SK-N-SH treated with all-trans-retinoic acid at 6 μM for 48 hours (cell line): ENCODE measurements at regions not wholly inside any gene's neighbourhood (a gene's known extent, or its start where the extent isn't known, plus 50 kb on each side); places are given as distances from the start of the nearest gene placed in this dataset.

Experiments used
- ATAC-seq: fragments of 200-7000 bp; cut with Tn5 transposase; 3 replicates; pipeline ENCODE4 v1.9.1; 2020; ENCODE audit warnings: mild to moderate bottlenecking, moderate library complexity
- ARNTL ChIP-seq: fragments of 450-650 bp; formaldehyde crosslinking; IDR thresholded peaks from 2 replicates; pipeline ENCODE4 v1.5.0; 2020; ENCODE audit warnings: low read depth, mild to moderate bottlenecking, moderate library complexity, borderline replicate concordance
- BACH2 ChIP-seq: fragments of 250-450 bp; sonication (Bioruptor Pico); IDR thresholded peaks from 2 replicates; pipeline ENCODE4 v1.9.0; 2021; ENCODE audit warnings: mild to moderate bottlenecking, borderline replicate concordance
- CSDC2 ChIP-seq: fragments of 250-450 bp; sonication (Bioruptor Pico); IDR thresholded peaks from 2 replicates; pipeline ENCODE4 v1.5.0; 2020; ENCODE audit warnings: mild to moderate bottlenecking, moderate library complexity
- ESRRG ChIP-seq: fragments of 250-450 bp; sonication (Bioruptor Pico); IDR thresholded peaks from 2 replicates; pipeline ENCODE4 v1.6.1; 2021; ENCODE audit warnings: mild to moderate bottlenecking
- GLIS3 ChIP-seq: fragments of 250-450 bp; sonication (Bioruptor Pico); IDR thresholded peaks from 2 replicates; pipeline ENCODE4 v1.5.0; 2020; ENCODE audit warnings: mild to moderate bottlenecking, moderate library complexity
- ISL1 ChIP-seq: fragments of 250-450 bp; sonication (Bioruptor Pico); IDR thresholded peaks from 2 replicates; pipeline ENCODE4 v2.1.2; 2022; ENCODE audit warnings: mild to moderate bottlenecking, moderate library complexity
- OSR1 ChIP-seq: fragments of 250-450 bp; sonication (Bioruptor Pico); IDR thresholded peaks from 2 replicates; pipeline ENCODE4 v1.8.0; 2022; ENCODE audit warnings: moderate library complexity, mild to moderate bottlenecking, inconsistent platforms
- PPARA ChIP-seq: fragments of 250-450 bp; sonication (Bioruptor Pico); IDR thresholded peaks from 2 replicates; pipeline ENCODE4 v1.5.0; 2020; ENCODE audit warnings: mild to moderate bottlenecking, borderline replicate concordance
- SNAI2 ChIP-seq: fragments of 250-450 bp; sonication (Bioruptor Pico); IDR thresholded peaks from 2 replicates; pipeline ENCODE4 v1.5.0; 2020; ENCODE audit warnings: mild to moderate bottlenecking, moderate library complexity
- TCF4 ChIP-seq: fragments of 250-450 bp; sonication (Bioruptor Pico); IDR thresholded peaks from 2 replicates; pipeline ENCODE4 v1.8.0; 2021; ENCODE audit warnings: mild to moderate bottlenecking, moderate library complexity, borderline replicate concordance
- TOX ChIP-seq: fragments of 250-450 bp; sonication (Bioruptor Pico); IDR thresholded peaks from 2 replicates; pipeline ENCODE4 v1.8.0; 2021; ENCODE audit warnings: mild to moderate bottlenecking, moderate library complexity, borderline replicate concordance
- ZC3H10 ChIP-seq: fragments of 250-450 bp; sonication (Bioruptor Pico); IDR thresholded peaks from 2 replicates; pipeline ENCODE4 v1.5.1; 2021; ENCODE audit warnings: mild to moderate bottlenecking, moderate library complexity
- ZFP3 ChIP-seq: fragments of 250-450 bp; sonication (Bioruptor Pico); IDR thresholded peaks from 2 replicates; pipeline ENCODE4 v1.5.0; 2020; ENCODE audit warnings: mild to moderate bottlenecking, moderate library complexity
- ZFP30 ChIP-seq: fragments of 450-650 bp; formaldehyde crosslinking; IDR thresholded peaks from 2 replicates; pipeline ENCODE4 v1.5.0; 2022; ENCODE audit warnings: mild to moderate bottlenecking, moderate library complexity
- ZNF565 ChIP-seq: fragments of 450-650 bp; formaldehyde crosslinking; conservative IDR thresholded peaks from 2 replicates; pipeline ENCODE4 v1.5.0; 2020; ENCODE audit warnings: low read depth, mild to moderate bottlenecking, moderate library complexity
- ZNF70 ChIP-seq: fragments of 450-650 bp; formaldehyde crosslinking; IDR thresholded peaks from 2 replicates; pipeline ENCODE4 v1.5.0; 2020; ENCODE audit warnings: mild to moderate bottlenecking, moderate library complexity
- ZNF8 ChIP-seq: fragments of 450-650 bp; formaldehyde crosslinking; IDR thresholded peaks from 2 replicates; pipeline ENCODE4 v1.5.0; 2020; ENCODE audit warnings: mild to moderate bottlenecking, moderate library complexity
- TF ChIP-seq, protein P1 (sequence below): fragments of 250-450 bp; sonication (Bioruptor Pico); IDR thresholded peaks from 2 replicates; pipeline ENCODE4 v1.5.1; 2020; ENCODE audit warnings: low read depth, mild to moderate bottlenecking, moderate library complexity
- TF ChIP-seq, protein P2 (sequence below): fragments of 250-450 bp; sonication (Bioruptor Pico); IDR thresholded peaks from 2 replicates; pipeline ENCODE4 v1.5.0; 2020; ENCODE audit warnings: mild to moderate bottlenecking, moderate library complexity
- TF ChIP-seq, protein P3 (sequence below): fragments of 250-450 bp; sonication (Bioruptor Pico); IDR thresholded peaks from 2 replicates; pipeline ENCODE4 v1.8.0; 2020; ENCODE audit warnings: mild to moderate bottlenecking, moderate library complexity, borderline replicate concordance
- TF ChIP-seq, protein P4 (sequence below): fragments of 250-450 bp; sonication (Bioruptor Pico); IDR thresholded peaks from 2 replicates; pipeline ENCODE4 v1.8.0; 2021; ENCODE audit warnings: low read depth, mild to moderate bottlenecking, moderate library complexity, borderline replicate concordance

DNA sequence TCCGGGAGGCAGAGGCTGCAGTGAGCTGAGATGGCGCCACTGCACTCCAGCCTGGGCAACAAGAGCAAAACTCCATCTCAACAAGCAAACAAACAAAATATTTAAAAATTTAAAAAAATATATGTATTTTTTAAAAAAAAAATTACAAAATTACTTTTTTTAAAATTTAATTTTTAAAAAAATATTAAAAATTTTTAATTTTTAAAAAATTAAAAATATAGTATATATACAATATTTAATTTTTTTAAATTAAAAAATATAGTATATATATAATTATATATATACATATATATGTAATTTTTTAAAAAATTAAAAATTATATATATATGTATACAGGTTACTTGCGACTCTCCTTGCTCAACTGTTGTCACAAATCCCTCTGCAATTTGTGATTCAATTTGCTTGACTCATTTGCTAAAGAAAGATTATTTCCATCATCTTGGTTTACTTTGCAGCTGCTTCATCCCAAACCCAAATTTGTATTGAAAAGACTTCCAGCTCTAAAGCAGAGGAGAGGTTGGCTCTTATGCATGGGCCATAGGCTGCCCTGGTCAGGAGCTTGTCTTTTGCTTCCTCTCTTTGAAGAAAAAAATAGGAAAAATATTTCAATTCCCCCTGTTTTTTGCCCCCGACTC lies 247.4 kb upstream of the IRX3 start:
- no peak for TF ChIP-seq ZNF70 (CRISPR knock-in tag)
- no peak for TF ChIP-seq PPARA (CRISPR knock-in tag)
- no peak for TF ChIP-seq SNAI2 (CRISPR knock-in tag)
- TF ChIP-seq, protein P1, sequence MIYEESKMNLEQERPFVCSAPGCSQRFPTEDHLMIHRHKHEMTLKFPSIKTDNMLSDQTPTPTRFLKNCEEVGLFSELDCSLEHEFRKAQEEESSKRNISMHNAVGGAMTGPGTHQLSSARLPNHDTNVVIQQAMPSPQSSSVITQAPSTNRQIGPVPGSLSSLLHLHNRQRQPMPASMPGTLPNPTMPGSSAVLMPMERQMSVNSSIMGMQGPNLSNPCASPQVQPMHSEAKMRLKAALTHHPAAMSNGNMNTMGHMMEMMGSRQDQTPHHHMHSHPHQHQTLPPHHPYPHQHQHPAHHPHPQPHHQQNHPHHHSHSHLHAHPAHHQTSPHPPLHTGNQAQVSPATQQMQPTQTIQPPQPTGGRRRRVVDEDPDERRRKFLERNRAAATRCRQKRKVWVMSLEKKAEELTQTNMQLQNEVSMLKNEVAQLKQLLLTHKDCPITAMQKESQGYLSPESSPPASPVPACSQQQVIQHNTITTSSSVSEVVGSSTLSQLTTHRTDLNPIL (CRISPR knock-in tag): no peak
- no peak for TF ChIP-seq ZNF8 (CRISPR knock-in tag)
- TF ChIP-seq, protein P2, sequence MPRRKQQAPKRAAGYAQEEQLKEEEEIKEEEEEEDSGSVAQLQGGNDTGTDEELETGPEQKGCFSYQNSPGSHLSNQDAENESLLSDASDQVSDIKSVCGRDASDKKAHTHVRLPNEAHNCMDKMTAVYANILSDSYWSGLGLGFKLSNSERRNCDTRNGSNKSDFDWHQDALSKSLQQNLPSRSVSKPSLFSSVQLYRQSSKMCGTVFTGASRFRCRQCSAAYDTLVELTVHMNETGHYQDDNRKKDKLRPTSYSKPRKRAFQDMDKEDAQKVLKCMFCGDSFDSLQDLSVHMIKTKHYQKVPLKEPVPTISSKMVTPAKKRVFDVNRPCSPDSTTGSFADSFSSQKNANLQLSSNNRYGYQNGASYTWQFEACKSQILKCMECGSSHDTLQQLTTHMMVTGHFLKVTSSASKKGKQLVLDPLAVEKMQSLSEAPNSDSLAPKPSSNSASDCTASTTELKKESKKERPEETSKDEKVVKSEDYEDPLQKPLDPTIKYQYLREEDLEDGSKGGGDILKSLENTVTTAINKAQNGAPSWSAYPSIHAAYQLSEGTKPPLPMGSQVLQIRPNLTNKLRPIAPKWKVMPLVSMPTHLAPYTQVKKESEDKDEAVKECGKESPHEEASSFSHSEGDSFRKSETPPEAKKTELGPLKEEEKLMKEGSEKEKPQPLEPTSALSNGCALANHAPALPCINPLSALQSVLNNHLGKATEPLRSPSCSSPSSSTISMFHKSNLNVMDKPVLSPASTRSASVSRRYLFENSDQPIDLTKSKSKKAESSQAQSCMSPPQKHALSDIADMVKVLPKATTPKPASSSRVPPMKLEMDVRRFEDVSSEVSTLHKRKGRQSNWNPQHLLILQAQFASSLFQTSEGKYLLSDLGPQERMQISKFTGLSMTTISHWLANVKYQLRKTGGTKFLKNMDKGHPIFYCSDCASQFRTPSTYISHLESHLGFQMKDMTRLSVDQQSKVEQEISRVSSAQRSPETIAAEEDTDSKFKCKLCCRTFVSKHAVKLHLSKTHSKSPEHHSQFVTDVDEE (CRISPR knock-in tag): no peak
- ATAC-seq: no peak

DNA sequence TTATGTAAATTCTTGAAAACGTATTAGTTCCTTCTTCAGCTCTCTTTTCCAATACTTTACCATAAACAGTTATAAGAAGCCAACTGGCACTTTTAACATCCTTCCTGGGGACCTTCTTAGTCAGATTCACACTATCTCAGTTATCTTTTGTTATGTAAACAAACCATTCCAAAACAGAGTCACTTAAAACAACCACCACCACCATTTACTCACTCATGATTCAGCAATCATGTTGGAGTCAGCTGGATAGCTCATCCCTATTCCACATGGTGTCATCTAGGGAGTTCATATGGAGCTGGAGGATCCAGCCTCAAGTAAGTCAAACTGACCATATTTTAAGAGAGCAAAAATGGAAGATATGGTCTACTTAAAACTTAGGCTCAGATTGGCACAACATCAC lies 240.3 kb upstream of the IRX3 start:
- TF ChIP-seq ZNF8 (CRISPR knock-in tag): no peak
- no peak for TF ChIP-seq SNAI2 (CRISPR knock-in tag)
- TF ChIP-seq, protein P1 (CRISPR knock-in tag): no peak
- TF ChIP-seq TOX: no peak
- no peak for TF ChIP-seq ARNTL
- TF ChIP-seq PPARA (CRISPR knock-in tag): no peak
- no peak for TF ChIP-seq BACH2
- TF ChIP-seq ZC3H10 (CRISPR knock-in tag): no peak
- no peak for TF ChIP-seq ISL1 (CRISPR knock-in tag)
- TF ChIP-seq TCF4: no peak
- no peak for TF ChIP-seq GLIS3 (CRISPR knock-in tag)
- TF ChIP-seq OSR1 (CRISPR knock-in tag): no peak
- no peak for TF ChIP-seq ZNF70 (CRISPR knock-in tag)
- no peak for TF ChIP-seq ZFP30 (CRISPR knock-in tag)
- TF ChIP-seq ZNF565 (CRISPR knock-in tag): no peak
- TF ChIP-seq ESRRG (CRISPR knock-in tag): no peak
- no peak for ATAC-seq

DNA sequence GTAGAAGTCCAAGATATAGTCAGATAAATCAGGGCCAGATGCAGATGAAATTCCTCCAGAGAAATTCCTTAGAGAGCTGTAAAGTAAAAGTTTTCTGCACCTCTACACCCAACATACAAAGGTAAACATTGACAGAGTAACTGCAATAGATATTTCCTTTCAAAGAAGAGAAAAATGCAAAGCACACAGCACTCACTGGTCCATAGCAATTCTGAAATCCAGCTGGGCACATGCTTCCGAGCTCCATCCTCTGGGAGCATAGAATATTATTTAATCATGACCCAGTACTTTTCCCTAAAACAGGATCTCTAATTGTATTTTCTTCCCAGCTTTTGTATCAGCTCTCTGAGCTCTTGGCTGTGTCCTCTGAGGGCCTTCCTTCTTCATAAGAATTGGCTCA lies 239.5 kb upstream of the IRX3 start:
- no peak for TF ChIP-seq CSDC2 (CRISPR knock-in tag)
- TF ChIP-seq, protein P3, sequence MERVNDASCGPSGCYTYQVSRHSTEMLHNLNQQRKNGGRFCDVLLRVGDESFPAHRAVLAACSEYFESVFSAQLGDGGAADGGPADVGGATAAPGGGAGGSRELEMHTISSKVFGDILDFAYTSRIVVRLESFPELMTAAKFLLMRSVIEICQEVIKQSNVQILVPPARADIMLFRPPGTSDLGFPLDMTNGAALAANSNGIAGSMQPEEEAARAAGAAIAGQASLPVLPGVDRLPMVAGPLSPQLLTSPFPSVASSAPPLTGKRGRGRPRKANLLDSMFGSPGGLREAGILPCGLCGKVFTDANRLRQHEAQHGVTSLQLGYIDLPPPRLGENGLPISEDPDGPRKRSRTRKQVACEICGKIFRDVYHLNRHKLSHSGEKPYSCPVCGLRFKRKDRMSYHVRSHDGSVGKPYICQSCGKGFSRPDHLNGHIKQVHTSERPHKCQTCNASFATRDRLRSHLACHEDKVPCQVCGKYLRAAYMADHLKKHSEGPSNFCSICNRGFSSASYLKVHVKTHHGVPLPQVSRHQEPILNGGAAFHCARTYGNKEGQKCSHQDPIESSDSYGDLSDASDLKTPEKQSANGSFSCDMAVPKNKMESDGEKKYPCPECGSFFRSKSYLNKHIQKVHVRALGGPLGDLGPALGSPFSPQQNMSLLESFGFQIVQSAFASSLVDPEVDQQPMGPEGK (CRISPR knock-in tag): no peak
- TF ChIP-seq PPARA (CRISPR knock-in tag): no peak
- no peak for TF ChIP-seq ZC3H10 (CRISPR knock-in tag)
- TF ChIP-seq GLIS3 (CRISPR knock-in tag): no peak
- ATAC-seq: no peak

DNA sequence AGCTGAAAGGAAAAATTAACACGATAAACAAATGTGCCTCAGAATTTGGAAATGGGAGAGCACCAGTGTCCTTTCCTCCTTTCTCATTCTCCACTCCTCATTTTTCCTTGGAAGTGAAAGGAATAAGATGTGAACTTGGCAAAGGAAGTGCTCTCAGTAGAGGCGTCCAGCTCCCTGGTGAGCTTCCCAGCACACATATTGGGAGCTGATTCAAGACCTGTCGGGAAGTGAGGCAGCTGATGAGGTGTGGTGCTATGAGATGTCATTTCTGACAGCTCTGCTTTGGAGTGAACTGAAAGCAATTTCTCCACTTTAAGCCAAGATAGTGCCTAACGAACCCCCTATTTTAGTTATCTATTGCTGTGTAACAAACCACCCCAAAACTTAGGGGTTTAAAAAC lies 238.5 kb upstream of the IRX3 start:
- ATAC-seq: no peak
- TF ChIP-seq ZC3H10 (CRISPR knock-in tag) (no peak), TOX (no peak), ZNF8 (CRISPR knock-in tag) (no peak), ZFP3 (CRISPR knock-in tag) (no peak), ESRRG (CRISPR knock-in tag) (no peak), ISL1 (CRISPR knock-in tag) (no peak)
- TF ChIP-seq, protein P4, sequence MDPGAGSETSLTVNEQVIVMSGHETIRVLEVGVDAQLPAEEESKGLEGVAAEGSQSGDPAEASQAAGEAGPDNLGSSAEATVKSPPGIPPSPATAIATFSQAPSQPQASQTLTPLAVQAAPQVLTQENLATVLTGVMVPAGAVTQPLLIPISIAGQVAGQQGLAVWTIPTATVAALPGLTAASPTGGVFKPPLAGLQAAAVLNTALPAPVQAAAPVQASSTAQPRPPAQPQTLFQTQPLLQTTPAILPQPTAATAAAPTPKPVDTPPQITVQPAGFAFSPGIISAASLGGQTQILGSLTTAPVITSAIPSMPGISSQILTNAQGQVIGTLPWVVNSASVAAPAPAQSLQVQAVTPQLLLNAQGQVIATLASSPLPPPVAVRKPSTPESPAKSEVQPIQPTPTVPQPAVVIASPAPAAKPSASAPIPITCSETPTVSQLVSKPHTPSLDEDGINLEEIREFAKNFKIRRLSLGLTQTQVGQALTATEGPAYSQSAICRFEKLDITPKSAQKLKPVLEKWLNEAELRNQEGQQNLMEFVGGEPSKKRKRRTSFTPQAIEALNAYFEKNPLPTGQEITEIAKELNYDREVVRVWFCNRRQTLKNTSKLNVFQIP: no peak
- TF ChIP-seq, all 23 proteins: peak for 0
